GM12878 (cell line): ENCODE measurements at regions not wholly inside any gene's neighbourhood (a gene's known extent, or its start where the extent isn't known, plus 50 kb on each side); places are given as distances from the start of the nearest gene placed in this dataset.

Experiments used
- ATAC-seq: fragments of 200-7000 bp; cut with Tn5 transposase; 3 replicates; pipeline ENCODE4 v1.9.1; 2020; ENCODE audit warnings: mild to moderate bottlenecking, moderate library complexity
- BruUV-seq: library from RNA; stranded (reverse); fragments of 400-500 nt; replicated peaks from 2 replicates; lab custom pipeline; 2021; lab: Mats Ljungman, UMichigan
- CTCF ChIA-PET: fragments of 300-600 bp; sonication (Branson Sonifier 250); formaldehyde crosslinking; extraction: SDS; loops from one replicate; lab custom pipeline; 2021; ENCODE audit warnings: inconsistent platforms; lab: Yijun Ruan, JAX
- POLR2A ChIA-PET: fragments of 350-600 bp; formaldehyde crosslinking; extraction: SDS; loops from one replicate; lab custom pipeline; 2021; ENCODE audit warnings: inconsistent platforms; lab: Charles Lee
- RAD21 ChIA-PET: fragments of 300-600 bp; sonication (Branson Sonifier 250); formaldehyde crosslinking; loops from one replicate; lab custom pipeline; 2023; ENCODE audit warnings: antibody characterized with exemption; ENCODE audit not compliant: unreplicated experiment; lab: Charles Lee
- SMC1A ChIA-PET: fragments of 300-600 bp; sonication (Branson Sonifier 250); formaldehyde crosslinking; loops from one replicate; lab custom pipeline; 2023; ENCODE audit not compliant: unreplicated experiment, uncharacterized antibody; lab: Charles Lee
- DNase-seq: peaks from one replicate; pipeline ENCODE4 v3.0.0-alpha.2; 2011; ENCODE audit warnings: low read depth, low spot score
- FAIRE-seq: peaks from 3 replicates; lab custom pipeline; 2011; peaks lifted over from hg19 to GRCh38; lab: Jason Lieb, UNC
- H2AFZ ChIP-seq: 2 replicates; pipeline ENCODE4 v1.6.0; 2011; ENCODE audit warnings: low read depth, low read length, control low read depth; ENCODE audit not compliant: control insufficient read depth
- H3K27ac ChIP-seq: 2 replicates; pipeline ENCODE4 v1.5.1; 2011; ENCODE audit warnings: control low read depth; ENCODE audit not compliant: control insufficient read depth, insufficient read depth
- H3K27me3 ChIP-seq, 2 experiments: replicated peaks in 1 of 2; 2 replicates each; pipeline versions ENCODE4 v1.6.0 to v1.6.1; 2011; ENCODE audit warnings: low read length in 1 of 2; ENCODE audit not compliant: control insufficient read depth in 2 of 2, insufficient read depth in 2 of 2
- H3K36me3 ChIP-seq, 2 experiments: 2 replicates each; pipeline ENCODE4 v1.5.1; 2011; ENCODE audit warnings: low read length in 1 of 2; ENCODE audit not compliant: control insufficient read depth in 2 of 2, insufficient read depth in 2 of 2
- H3K4me1 ChIP-seq: 2 replicates; pipeline ENCODE4 v1.6.1; 2011; ENCODE audit warnings: mild to moderate bottlenecking, low read length, moderate library complexity, mixed read lengths; ENCODE audit not compliant: control insufficient read depth, insufficient read depth
- H3K4me2 ChIP-seq: 2 replicates; pipeline ENCODE4 v1.6.0; 2011; ENCODE audit warnings: control low read depth; ENCODE audit not compliant: control insufficient read depth, insufficient read depth
- H3K4me3 ChIP-seq: fragments of 200-600 bp; sonication (generic); 2 replicates; pipeline ENCODE4 v1.5.1; 2016
- H3K79me2 ChIP-seq: 2 replicates; pipeline ENCODE4 v1.6.0; 2011; ENCODE audit warnings: low read length; ENCODE audit not compliant: control insufficient read depth, insufficient read depth
- H3K9ac ChIP-seq: 2 replicates; pipeline ENCODE4 v1.8.0; 2011; ENCODE audit warnings: low read length, control low read depth, mixed read lengths; ENCODE audit not compliant: control insufficient read depth, insufficient read depth
- H3K9me3 ChIP-seq: replicated peaks from 3 replicates; pipeline ENCODE4 v1.5.1; 2011; ENCODE audit warnings: mild to moderate bottlenecking, low read length; ENCODE audit not compliant: control insufficient read depth, insufficient read depth
- H4K20me1 ChIP-seq: 2 replicates; pipeline ENCODE4 v1.6.0; 2011; ENCODE audit not compliant: control insufficient read depth, insufficient read depth
- NFIC ChIP-seq: IDR thresholded peaks from 2 replicates; pipeline ENCODE4 v1.6.1; 2012; ENCODE audit warnings: low read depth, mild to moderate bottlenecking, inconsistent platforms, low read length, moderate library complexity
- PML ChIP-seq: IDR thresholded peaks from 2 replicates; pipeline ENCODE4 v1.6.1; 2012; ENCODE audit warnings: low read length, inconsistent platforms
- TCF7 ChIP-seq: IDR thresholded peaks from 2 replicates; pipeline ENCODE4 v1.6.1; 2014; ENCODE audit warnings: antibody characterized with exemption, borderline replicate concordance
- ZNF217 ChIP-seq: fragments of 450-650 bp; IDR thresholded peaks from 2 replicates; pipeline ENCODE4 v1.6.1; 2017; ENCODE audit warnings: antibody characterized with exemption, mild to moderate bottlenecking
- WGBS: methylation state at CpG from one replicate; pipeline ENCODE4 v1.1.6; 2016; ENCODE audit warnings: low lambda C conversion rate; ENCODE audit not compliant: insufficient replicate concordance, insufficient coverage; ENCODE audit errors: missing lambda C conversion rate; 5-methylcytosine and 5-hydroxymethylcytosine counted together
- in situ Hi-C: fragments of 300-500 bp; cut with MboI; formaldehyde crosslinking; loops from 9 replicates; pipeline ENCODE4 v1.14.3; 2018; ENCODE audit warnings: mixed read lengths
- intact Hi-C: fragments of 100-400 bp; cut with micrococcal nuclease; formaldehyde crosslinking; loops from one replicate; pipeline ENCODE4 v1.14.2; 2022; ENCODE audit not compliant: unreplicated experiment
- TF ChIP-seq, protein P1 (sequence below): fragments of 450-650 bp; formaldehyde crosslinking; IDR thresholded peaks from 2 replicates; pipeline ENCODE4 v1.4.0; 2020; ENCODE audit warnings: mild to moderate bottlenecking, moderate library complexity

DNA sequence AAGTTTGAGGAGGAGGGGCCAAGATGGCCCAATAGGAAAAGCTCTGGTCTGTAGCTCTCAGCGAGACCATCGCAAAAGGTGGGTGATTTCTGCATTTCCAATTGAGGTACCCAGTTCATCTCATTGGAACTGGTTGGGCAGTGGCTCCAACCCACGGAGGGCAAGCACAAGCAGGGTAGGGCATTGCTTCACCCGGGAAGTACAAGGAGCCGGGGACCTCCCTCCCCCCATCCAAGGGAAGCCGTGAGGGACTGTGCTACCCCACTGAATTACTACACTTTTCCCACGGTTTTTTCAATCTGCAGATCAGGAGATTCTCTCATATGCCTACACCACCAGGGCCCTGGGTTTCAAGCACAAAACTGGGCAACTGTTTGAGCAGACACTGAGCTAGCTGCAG lies 58.0 kb upstream of the EFCAB3 start:
- Histone ChIP-seq H3K4me3 (no peak overlapping the region), H3K4me1 (no peaks in the 10 kb centered on the region), H3K27me3 (no peaks in the 10 kb centered on the region), H3K36me3 (no peaks in the 10 kb centered on the region), H3K9ac (no peak overlapping the region), H3K79me2 (no peaks in the 10 kb centered on the region), H3K27ac (no peak overlapping the region), H3K9me3 (no peaks in the 10 kb centered on the region), H4K20me1 (no peaks in the 10 kb centered on the region), H2AFZ (no peak overlapping the region), H3K4me2 (no peak overlapping the region)
- DNase-seq = no peak
- WGBS = 38% methylated on average over 6 of the region's 7 CpGs
- BruUV-seq = no TSS peak
- ChIA-PET CTCF (interaction anchor here (0.6 kb wide), 1 partner anchor 31 kb away, joined by 3 read pairs; no protein-coding TSS in a partner anchor), SMC1A (no interaction called here), POLR2A (no interaction called here), RAD21 (no interaction called here)
- in situ Hi-C loops (no loop called here), intact Hi-C loops (no loop called here)
- ATAC-seq = no peak
- TF ChIP-seq NFIC (no peak), PML (no peak), TCF7 (no peak), ZNF217 (no peak)
- TF ChIP-seq, protein P1, sequence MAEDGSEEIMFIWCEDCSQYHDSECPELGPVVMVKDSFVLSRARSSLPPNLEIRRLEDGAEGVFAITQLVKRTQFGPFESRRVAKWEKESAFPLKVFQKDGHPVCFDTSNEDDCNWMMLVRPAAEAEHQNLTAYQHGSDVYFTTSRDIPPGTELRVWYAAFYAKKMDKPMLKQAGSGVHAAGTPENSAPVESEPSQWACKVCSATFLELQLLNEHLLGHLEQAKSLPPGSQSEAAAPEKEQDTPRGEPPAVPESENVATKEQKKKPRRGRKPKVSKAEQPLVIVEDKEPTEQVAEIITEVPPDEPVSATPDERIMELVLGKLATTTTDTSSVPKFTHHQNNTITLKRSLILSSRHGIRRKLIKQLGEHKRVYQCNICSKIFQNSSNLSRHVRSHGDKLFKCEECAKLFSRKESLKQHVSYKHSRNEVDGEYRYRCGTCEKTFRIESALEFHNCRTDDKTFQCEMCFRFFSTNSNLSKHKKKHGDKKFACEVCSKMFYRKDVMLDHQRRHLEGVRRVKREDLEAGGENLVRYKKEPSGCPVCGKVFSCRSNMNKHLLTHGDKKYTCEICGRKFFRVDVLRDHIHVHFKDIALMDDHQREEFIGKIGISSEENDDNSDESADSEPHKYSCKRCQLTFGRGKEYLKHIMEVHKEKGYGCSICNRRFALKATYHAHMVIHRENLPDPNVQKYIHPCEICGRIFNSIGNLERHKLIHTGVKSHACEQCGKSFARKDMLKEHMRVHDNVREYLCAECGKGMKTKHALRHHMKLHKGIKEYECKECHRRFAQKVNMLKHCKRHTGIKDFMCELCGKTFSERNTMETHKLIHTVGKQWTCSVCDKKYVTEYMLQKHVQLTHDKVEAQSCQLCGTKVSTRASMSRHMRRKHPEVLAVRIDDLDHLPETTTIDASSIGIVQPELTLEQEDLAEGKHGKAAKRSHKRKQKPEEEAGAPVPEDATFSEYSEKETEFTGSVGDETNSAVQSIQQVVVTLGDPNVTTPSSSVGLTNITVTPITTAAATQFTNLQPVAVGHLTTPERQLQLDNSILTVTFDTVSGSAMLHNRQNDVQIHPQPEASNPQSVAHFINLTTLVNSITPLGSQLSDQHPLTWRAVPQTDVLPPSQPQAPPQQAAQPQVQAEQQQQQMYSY (CRISPR knock-in tag) = no peak
- FAIRE-seq = no peak
